ENCODE measurements at regions not wholly inside any gene's neighbourhood (a gene's known extent, or its start where the extent isn't known, plus 50 kb on each side); places are given as distances from the start of the nearest gene placed in this dataset.

- TF ChIP-seq Cebpa-rat (IDR thresholded peaks at IDR 0.05) = no peak
These were observed 364.6 kb downstream of the ADGRL2 start for GRCh38 chr1:82165304-82165703.

GRCh38 chr1:82162486-82163420 is 362.0 kb downstream of the ADGRL2 start:
- no peaks in the 10 kb centered on the region for H4K20me1 ChIP-seq

More at GRCh38 chr1:82165304-82165703, 364.6 kb downstream of the ADGRL2 start:
- Histone ChIP-seq H3K9me3 (replicated peaks in 1 of 11) (no peaks in the 10 kb centered on the region), H3K9ac (no peak overlapping the region), H3K27me3 (no peaks in the 10 kb centered on the region), H3K4me1 (peaks cover 0 to 31% (median 0%) of the 10 kb centered on the region in 10 experiments; a peak in 7 of 20 replicates), H3K27ac (no peak overlapping the region), H3K4me2 (no peak overlapping the region), H3K36me3 (no peaks in the 10 kb centered on the region), H3K4me3 (no peak overlapping the region), H4K20me1 (no peaks in the 10 kb centered on the region)

GRCh38 chr1:82161700-82162141 is 361.0 kb downstream of the ADGRL2 start:
- no peaks in the 10 kb centered on the region for H3K36me3 ChIP-seq
- H3K27me3 ChIP-seq = no peaks in the 10 kb centered on the region
- H4K20me1 ChIP-seq = no peaks in the 10 kb centered on the region
- H3K4me2 ChIP-seq = peak overlapping the region in 2 of 11 experiments; percentile 10 to 72; a peak in 3 of 22 replicates
- H3K27ac ChIP-seq = no peak overlapping the region
- no peak for TF ChIP-seq Cebpa-rat (IDR thresholded peaks at IDR 0.05)
- no peak overlapping the region for H3K9ac ChIP-seq
- H3K9me3 ChIP-seq (replicated peaks in 1 of 11) = no peaks in the 10 kb centered on the region
- peaks cover 0 to 48% (median 0%) of the 10 kb centered on the region in 10 experiments; a peak in 7 of 20 replicates for H3K4me1 ChIP-seq
- no peak overlapping the region for H3K4me3 ChIP-seq

More at GRCh38 chr1:82162486-82163420, 362.0 kb downstream of the ADGRL2 start:
- Histone ChIP-seq H3K9me3 (replicated peaks in 1 of 11) (no peaks in the 10 kb centered on the region), H3K36me3 (no peaks in the 10 kb centered on the region), H3K9ac (no peak overlapping the region), H3K27me3 (no peaks in the 10 kb centered on the region), H3K4me1 (peaks cover 0 to 48% (median 0%) of the 10 kb centered on the region in 10 experiments; a peak in 7 of 20 replicates), H3K4me2 (peak overlapping the region in 2 of 11 experiments; percentile 64 to 72; a peak in 4 of 22 replicates), H3K4me3 (no peak overlapping the region), H3K27ac (peak overlapping the region in 1 of 11 experiments; percentile 43; a peak in 1 of 22 replicates)
- no peak for TF ChIP-seq Cebpa-rat (IDR thresholded peaks at IDR 0.05)

DNA sequence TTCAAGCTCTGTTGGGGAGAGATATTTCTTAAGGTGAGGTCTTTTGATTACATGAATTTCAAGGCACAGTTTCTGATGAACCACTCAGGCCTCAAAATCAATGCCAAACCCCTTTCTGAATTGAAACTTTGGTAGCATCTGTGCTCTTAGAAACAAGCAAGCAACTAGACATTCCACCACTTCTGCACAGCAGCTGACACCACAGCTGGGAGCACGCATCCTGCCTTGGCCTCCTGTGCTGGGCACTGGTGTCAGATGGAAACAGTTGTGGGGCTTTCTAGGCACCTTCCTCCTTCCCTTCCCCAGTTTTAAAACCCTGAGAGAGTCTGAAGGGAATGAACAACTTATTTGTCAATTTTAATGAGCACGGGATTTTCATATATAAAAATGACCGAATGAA is 360.2 kb downstream of the ADGRL2 start:
- Histone ChIP-seq H3K27ac (peak overlapping the region in 2 of 11 experiments; percentile 57 to 72; a peak in 3 of 22 replicates), H3K9me3 (replicated peaks in 1 of 11) (no peaks in the 10 kb centered on the region), H3K4me2 (peak overlapping the region in 3 of 11 experiments; percentile 55 to 80 (median 72); a peak in 4 of 22 replicates), H4K20me1 (no peaks in the 10 kb centered on the region), H3K27me3 (no peaks in the 10 kb centered on the region), H3K36me3 (no peaks in the 10 kb centered on the region), H3K9ac (no peak overlapping the region), H3K4me3 (no peak overlapping the region), H3K4me1 (peaks cover 0 to 48% (median 0%) of the 10 kb centered on the region in 10 experiments; a peak in 7 of 20 replicates)
- no peak for TF ChIP-seq Cebpa-rat (IDR thresholded peaks at IDR 0.05)

DNA sequence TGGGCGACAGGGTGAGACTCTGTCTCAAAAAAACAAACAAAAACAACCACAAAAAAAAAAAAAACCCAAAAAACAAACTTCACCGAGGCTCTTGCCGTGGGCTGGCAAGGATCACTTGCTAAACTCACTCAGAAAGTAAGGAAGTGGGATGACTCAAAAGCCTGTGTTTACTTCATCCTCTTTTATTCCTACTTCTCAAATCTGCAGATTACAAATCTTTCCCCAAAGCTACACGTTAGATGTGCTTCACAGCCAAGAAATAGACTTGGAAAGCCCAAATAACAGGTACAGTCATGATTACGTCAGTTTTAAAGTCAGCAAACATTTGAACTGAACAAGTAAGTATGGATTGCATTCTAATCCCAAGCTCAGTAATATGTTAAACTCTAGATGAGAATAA is 359.3 kb downstream of the ADGRL2 start:
- Histone ChIP-seq H3K27me3 (no peaks in the 10 kb centered on the region), H3K4me2 (peak overlapping the region in 4 of 11 experiments; percentile 8 to 80 (median 64); a peak in 7 of 22 replicates), H3K9me3 (replicated peaks in 1 of 11) (no peaks in the 10 kb centered on the region), H3K36me3 (no peaks in the 10 kb centered on the region), H3K27ac (peak overlapping the region in 4 of 11 experiments; percentile 20 to 72 (median 52); a peak in 5 of 22 replicates), H3K9ac (peak overlapping the region in 1 of 11 experiments; percentile 52; a peak in 2 of 22 replicates), H3K4me1 (peaks cover 0 to 48% (median 0%) of the 10 kb centered on the region in 10 experiments; a peak in 7 of 20 replicates), H3K4me3 (no peak overlapping the region), H4K20me1 (no peaks in the 10 kb centered on the region)
- TF ChIP-seq Cebpa-rat (IDR thresholded peaks at IDR 0.05) = no peak

DNA sequence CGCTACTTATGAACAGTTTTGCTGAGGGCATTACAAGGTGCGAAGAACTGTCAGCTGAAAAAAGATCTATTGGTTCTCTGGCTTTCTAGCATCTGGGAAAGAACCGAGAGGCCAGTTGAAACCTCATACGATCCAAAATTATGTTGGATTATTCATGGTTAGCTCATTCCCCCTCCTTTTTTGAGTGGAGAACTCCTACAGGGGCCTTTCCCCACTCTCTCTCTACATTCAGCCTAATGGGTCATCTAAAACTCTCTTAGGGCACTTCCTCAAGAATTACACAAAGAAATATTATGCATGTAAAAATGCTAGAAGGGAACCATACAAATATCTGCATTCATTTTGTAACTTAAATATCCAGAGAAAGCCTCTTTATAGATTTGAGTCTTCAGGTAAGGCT is 358.2 kb downstream of the ADGRL2 start:
- Histone ChIP-seq H3K9me3 (replicated peaks in 1 of 11) (no peaks in the 10 kb centered on the region), H3K4me3 (no peak overlapping the region), H3K36me3 (no peaks in the 10 kb centered on the region)

GRCh38 chr1:82154219-82154970 is 353.7 kb downstream of the ADGRL2 start:
- no peaks in the 10 kb centered on the region for H3K27me3 ChIP-seq
- H3K9me3 ChIP-seq (replicated peaks in 1 of 11) = no peaks in the 10 kb centered on the region
- no peak overlapping the region for H3K27ac ChIP-seq

More for the DNA sequence above, 358.2 kb downstream of the ADGRL2 start:
- H3K4me2 ChIP-seq = peak overlapping the region in 2 of 11 experiments; percentile 72 to 80; a peak in 3 of 22 replicates
- H3K9ac ChIP-seq = no peak overlapping the region
- no peaks in the 10 kb centered on the region for H3K27me3 ChIP-seq
- H3K4me1 ChIP-seq = peaks cover 0 to 48% (median 0%) of the 10 kb centered on the region in 10 experiments; a peak in 7 of 20 replicates
- no peaks in the 10 kb centered on the region for H4K20me1 ChIP-seq
- no peak for TF ChIP-seq Cebpa-rat (IDR thresholded peaks at IDR 0.05)
- H3K27ac ChIP-seq = peak overlapping the region in 2 of 11 experiments; percentile 57 to 72; a peak in 3 of 22 replicates

DNA sequence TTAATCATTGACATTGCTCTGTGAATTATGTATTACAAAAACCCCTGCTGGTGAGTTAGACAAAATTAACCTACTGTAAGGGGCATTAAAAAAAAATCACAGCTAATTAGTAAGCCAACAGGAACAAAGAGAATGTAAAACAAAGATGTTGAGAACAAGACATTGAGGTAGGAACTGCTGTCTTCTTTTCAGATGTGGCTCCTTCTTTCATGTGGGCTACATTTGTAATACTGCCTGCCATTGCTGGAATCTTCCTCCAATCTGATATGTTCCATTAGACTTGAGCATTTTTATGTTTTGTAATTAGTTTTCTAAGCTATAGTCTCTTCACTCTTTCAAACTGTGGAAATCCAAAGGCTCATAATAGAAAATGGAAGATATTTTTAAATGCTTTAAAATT is 353.0 kb downstream of the ADGRL2 start:
- TF ChIP-seq Cebpa-rat (IDR thresholded peaks at IDR 0.05) = no peak
- H3K36me3 ChIP-seq = no peaks in the 10 kb centered on the region
- no peaks in the 10 kb centered on the region for H4K20me1 ChIP-seq
- no peaks in the 10 kb centered on the region for H3K9me3 ChIP-seq (replicated peaks in 1 of 11)
- no peak overlapping the region for H3K9ac ChIP-seq
- no peak overlapping the region for H3K4me2 ChIP-seq
- H3K4me1 ChIP-seq = peaks cover 0 to 9% (median 0%) of the 10 kb centered on the region in 10 experiments; a peak in 4 of 20 replicates
- no peak overlapping the region for H3K27ac ChIP-seq
- no peak overlapping the region for H3K4me3 ChIP-seq
- H3K27me3 ChIP-seq = no peaks in the 10 kb centered on the region

More at GRCh38 chr1:82154219-82154970, 353.7 kb downstream of the ADGRL2 start:
- no peak overlapping the region for H3K4me3 ChIP-seq
- no peak for TF ChIP-seq Cebpa-rat (IDR thresholded peaks at IDR 0.05)
- no peak overlapping the region for H3K9ac ChIP-seq
- no peak overlapping the region for H3K4me2 ChIP-seq
- H4K20me1 ChIP-seq = no peaks in the 10 kb centered on the region
- H3K4me1 ChIP-seq = peaks cover 0 to 16% (median 0%) of the 10 kb centered on the region in 10 experiments; a peak in 6 of 20 replicates
- H3K36me3 ChIP-seq = no peaks in the 10 kb centered on the region
